ENCODE measurements at regions not wholly inside any gene's neighbourhood (a gene's known extent, or its start where the extent isn't known, plus 50 kb on each side); places are given as distances from the start of the nearest gene placed in this dataset.

DNA sequence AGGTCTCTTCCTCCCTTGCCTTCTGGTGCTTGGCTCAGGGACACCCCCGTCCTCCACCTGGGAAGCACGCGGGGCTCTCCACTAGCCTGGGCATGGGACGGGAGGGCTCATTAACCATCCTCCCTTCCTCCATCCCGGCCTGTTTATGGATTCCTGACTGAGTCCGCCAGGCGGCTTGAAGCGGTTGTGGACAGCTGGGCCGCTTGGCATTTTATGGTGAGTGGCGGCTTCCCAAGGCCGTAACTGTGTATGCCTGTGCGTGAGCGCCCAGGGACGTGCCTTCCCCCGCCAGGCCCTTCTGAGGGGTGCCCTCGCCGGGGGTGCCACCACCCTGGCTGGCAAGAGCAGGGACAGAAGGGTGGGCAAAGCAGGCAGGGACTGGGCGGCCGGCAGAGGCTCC lies 202.8 kb downstream of the URI1 start:
- intact Hi-C loops (cut with DNase I) = no loop called here
- TF ChIP-seq, protein P1, sequence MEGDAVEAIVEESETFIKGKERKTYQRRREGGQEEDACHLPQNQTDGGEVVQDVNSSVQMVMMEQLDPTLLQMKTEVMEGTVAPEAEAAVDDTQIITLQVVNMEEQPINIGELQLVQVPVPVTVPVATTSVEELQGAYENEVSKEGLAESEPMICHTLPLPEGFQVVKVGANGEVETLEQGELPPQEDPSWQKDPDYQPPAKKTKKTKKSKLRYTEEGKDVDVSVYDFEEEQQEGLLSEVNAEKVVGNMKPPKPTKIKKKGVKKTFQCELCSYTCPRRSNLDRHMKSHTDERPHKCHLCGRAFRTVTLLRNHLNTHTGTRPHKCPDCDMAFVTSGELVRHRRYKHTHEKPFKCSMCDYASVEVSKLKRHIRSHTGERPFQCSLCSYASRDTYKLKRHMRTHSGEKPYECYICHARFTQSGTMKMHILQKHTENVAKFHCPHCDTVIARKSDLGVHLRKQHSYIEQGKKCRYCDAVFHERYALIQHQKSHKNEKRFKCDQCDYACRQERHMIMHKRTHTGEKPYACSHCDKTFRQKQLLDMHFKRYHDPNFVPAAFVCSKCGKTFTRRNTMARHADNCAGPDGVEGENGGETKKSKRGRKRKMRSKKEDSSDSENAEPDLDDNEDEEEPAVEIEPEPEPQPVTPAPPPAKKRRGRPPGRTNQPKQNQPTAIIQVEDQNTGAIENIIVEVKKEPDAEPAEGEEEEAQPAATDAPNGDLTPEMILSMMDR (IDR thresholded peaks at IDR 0.05) = no peak
- DNase-seq = peak; percentile 33
- H3K36me3 ChIP-seq = no peaks in the 10 kb centered on the region
- H3K9ac ChIP-seq (ENCODE audit: low read depth in 2 of 2, low read length in 2 of 2) = peak overlapping the region in 1 of 2 donors; percentile 12
- no peaks in the 10 kb centered on the region for H3K27me3 ChIP-seq
- H3K4me1 ChIP-seq = no peaks in the 10 kb centered on the region
- H3K4me3 ChIP-seq = no peak overlapping the region
- H3K9me3 ChIP-seq = no peaks in the 10 kb centered on the region
- no peak overlapping the region for H3K27ac ChIP-seq

DNA sequence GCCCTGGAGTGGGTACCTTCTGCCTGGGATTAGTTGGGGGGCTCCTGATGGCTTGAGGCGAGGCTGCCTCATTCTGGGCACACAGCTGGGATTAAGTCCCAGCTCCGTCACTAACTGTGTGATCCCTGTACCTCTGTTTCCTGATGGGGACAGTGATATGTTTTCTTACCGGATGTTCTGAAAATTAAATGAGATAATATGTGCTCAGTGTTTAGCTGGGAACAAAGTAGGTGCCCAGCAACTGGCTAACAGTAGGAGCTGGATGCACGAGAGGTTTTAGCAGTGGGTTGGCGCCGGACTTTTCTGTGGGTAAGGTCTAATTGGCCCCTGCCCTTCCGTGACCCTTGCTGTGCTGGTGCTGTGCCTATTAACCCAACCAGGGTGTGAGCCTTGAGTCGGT lies 203.4 kb downstream of the URI1 start:
- no peaks in the 10 kb centered on the region for H3K36me3 ChIP-seq
- H3K4me1 ChIP-seq = no peaks in the 10 kb centered on the region
- H3K27me3 ChIP-seq = no peaks in the 10 kb centered on the region
- intact Hi-C loops (cut with DNase I) = no loop called here
- no peak overlapping the region for H3K9ac ChIP-seq (ENCODE audit: low read depth in 2 of 2, low read length in 2 of 2)
- TF ChIP-seq, protein P1 (IDR thresholded peaks at IDR 0.05) = no peak
- H3K4me3 ChIP-seq = no peak overlapping the region
- no peak for DNase-seq
- no peak overlapping the region for H3K27ac ChIP-seq
- no peaks in the 10 kb centered on the region for H3K9me3 ChIP-seq

DNA sequence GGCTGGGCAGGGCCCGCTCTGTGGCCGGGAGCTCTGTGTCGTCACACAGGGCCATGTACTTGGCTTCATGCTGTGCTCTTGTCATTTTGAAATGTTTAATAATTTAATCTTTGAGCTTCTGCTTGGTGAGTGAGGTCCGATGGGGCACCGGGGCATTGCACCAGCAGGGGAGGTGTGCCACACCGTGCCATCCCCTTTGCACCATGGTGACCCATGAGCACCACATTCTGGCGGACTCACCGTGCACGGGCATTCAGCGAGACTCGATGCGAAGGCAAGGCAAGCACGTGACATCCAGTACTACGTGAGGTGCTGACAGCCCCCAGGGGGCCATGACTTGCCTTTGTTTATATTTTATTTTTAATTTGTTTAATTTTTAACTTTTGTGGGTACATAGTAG lies 204.3 kb downstream of the URI1 start:
- Histone ChIP-seq H3K27ac (no peak overlapping the region), H3K9ac (ENCODE audit: low read depth in 2 of 2, low read length in 2 of 2) (no peak overlapping the region), H3K4me1 (no peaks in the 10 kb centered on the region), H3K36me3 (no peaks in the 10 kb centered on the region), H3K27me3 (no peaks in the 10 kb centered on the region), H3K9me3 (no peaks in the 10 kb centered on the region), H3K4me3 (no peak overlapping the region)
- DNase-seq = no peak
- intact Hi-C loops (cut with DNase I) = no loop called here
- TF ChIP-seq, protein P1 (IDR thresholded peaks at IDR 0.05) = no peak

DNA sequence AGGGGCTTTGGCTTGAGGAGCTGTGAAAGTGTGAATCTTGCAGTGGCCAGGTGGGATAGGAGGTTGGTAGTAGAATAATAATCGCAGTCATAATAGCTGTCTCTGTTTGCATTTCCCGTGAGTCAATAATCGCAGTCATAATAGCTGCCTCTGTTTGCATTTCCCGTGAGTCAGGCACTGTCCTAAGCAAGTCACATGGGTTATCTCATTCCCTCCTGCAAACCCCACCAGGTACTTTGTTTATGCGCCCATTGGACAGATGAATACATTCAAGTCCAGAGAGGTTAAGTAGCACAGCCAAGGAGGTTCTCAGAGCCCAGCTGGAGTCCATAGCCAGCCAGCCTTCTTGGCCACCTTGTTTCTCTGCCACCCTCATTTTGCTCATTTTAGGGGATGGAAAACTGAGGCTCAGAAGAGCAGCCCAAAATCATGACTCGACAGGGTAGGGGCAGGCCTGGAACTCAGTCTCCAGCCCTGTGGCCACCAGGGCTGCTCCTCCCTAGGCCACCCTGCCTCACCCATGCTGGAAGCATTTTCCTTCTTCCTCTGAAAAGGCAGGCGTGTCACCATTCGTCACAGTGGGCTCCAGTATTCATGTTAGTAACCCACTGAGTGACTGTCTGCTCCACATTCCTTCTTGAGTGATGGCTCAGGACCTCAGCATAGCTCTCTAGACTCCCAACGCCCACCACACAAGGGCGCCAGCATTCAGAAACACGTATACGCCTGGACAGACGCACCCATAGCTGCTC lies 206.2 kb downstream of the URI1 start:
- no peaks in the 10 kb centered on the region for H3K9me3 ChIP-seq
- no peaks in the 10 kb centered on the region for H3K36me3 ChIP-seq
- DNase-seq = peak; percentile 38
- H3K27ac ChIP-seq = no peak overlapping the region
- H3K27me3 ChIP-seq = no peaks in the 10 kb centered on the region
- intact Hi-C loops (cut with DNase I) = no loop called here
- H3K4me3 ChIP-seq = no peak overlapping the region
- H3K4me1 ChIP-seq = no peaks in the 10 kb centered on the region
- TF ChIP-seq, protein P1 (IDR thresholded peaks at IDR 0.05) = no peak
- no peak overlapping the region for H3K9ac ChIP-seq (ENCODE audit: low read depth in 2 of 2, low read length in 2 of 2)

DNA sequence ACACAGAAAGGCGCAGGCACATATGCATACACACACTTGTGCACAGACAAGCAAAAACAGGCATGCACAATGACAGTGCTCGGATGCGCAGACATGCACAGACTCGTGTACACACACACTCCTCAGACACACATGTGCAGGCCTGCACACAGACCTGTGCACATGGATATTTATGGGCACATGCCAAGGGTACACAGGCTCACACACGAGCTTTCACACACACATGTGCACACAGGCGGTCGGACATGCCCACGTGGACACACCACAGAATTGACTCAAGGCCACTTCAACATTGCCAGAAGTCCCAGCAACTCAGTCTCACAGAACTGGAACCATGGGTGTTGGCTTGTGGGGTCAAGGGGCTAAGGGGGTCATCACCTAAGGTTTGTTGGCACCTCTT lies 206.8 kb downstream of the URI1 start:
- no peaks in the 10 kb centered on the region for H3K27me3 ChIP-seq

More for the DNA sequence above, 206.8 kb downstream of the URI1 start:
- Histone ChIP-seq H3K4me1 (no peaks in the 10 kb centered on the region), H3K36me3 (no peaks in the 10 kb centered on the region), H3K4me3 (no peak overlapping the region), H3K9ac (ENCODE audit: low read depth in 2 of 2, low read length in 2 of 2) (no peak overlapping the region), H3K9me3 (no peaks in the 10 kb centered on the region), H3K27ac (no peak overlapping the region)
- intact Hi-C loops (cut with DNase I) = no loop called here
- TF ChIP-seq, protein P1 (IDR thresholded peaks at IDR 0.05) = no peak
- DNase-seq = no peak
